Coronary artery (tissue), 2 donors: ENCODE measurements at regions not wholly inside any gene's neighbourhood (a gene's known extent, or its start where the extent isn't known, plus 50 kb on each side); places are given as distances from the start of the nearest gene placed in this dataset.

Source experiments
- DNase-seq: peaks from one replicate; pipeline ENCODE4 v3.0.0-alpha.2; 2017; ENCODE audit warnings: low spot score
- H3K27ac ChIP-seq, 2 donors: fragments of 200-600 bp; sonication (generic); one replicate each; pipeline ENCODE4 v1.5.1; 2016 to 2019
- H3K4me3 ChIP-seq: fragments of 200-600 bp; sonication (generic); 2 replicates; pipeline ENCODE4 v1.5.1; 2016; ENCODE audit warnings: mild to moderate bottlenecking, moderate library complexity
- TF ChIP-seq, protein P1 (sequence below): fragments of 200-600 bp; sonication (generic); IDR thresholded peaks from one replicate; pipeline ENCODE4 v1.5.1; 2019; ENCODE audit warnings: antibody characterized with exemption

DNA sequence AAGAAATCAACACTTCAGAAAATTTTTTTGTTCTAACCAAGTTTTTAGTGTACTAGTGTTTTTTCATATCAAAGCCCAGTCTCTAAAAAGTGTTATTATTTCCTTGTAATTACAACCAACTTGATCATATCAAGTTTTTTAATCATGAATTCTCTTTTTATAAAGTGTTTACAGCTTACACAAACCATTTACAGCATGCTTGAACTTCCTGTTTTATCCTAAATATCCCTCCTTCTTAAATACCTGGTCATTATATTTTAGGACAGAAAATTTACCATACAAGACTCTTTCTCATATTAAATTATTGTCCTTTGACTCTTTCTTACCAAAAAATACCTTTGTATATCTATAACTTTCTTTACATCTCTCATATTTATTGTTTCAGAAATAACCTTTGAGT is 89.4 kb upstream of the NPY2R start:
- TF ChIP-seq, protein P1, sequence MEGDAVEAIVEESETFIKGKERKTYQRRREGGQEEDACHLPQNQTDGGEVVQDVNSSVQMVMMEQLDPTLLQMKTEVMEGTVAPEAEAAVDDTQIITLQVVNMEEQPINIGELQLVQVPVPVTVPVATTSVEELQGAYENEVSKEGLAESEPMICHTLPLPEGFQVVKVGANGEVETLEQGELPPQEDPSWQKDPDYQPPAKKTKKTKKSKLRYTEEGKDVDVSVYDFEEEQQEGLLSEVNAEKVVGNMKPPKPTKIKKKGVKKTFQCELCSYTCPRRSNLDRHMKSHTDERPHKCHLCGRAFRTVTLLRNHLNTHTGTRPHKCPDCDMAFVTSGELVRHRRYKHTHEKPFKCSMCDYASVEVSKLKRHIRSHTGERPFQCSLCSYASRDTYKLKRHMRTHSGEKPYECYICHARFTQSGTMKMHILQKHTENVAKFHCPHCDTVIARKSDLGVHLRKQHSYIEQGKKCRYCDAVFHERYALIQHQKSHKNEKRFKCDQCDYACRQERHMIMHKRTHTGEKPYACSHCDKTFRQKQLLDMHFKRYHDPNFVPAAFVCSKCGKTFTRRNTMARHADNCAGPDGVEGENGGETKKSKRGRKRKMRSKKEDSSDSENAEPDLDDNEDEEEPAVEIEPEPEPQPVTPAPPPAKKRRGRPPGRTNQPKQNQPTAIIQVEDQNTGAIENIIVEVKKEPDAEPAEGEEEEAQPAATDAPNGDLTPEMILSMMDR = no peak
- H3K27ac ChIP-seq = no peak overlapping the region
- DNase-seq = no peak
- no peak overlapping the region for H3K4me3 ChIP-seq

DNA sequence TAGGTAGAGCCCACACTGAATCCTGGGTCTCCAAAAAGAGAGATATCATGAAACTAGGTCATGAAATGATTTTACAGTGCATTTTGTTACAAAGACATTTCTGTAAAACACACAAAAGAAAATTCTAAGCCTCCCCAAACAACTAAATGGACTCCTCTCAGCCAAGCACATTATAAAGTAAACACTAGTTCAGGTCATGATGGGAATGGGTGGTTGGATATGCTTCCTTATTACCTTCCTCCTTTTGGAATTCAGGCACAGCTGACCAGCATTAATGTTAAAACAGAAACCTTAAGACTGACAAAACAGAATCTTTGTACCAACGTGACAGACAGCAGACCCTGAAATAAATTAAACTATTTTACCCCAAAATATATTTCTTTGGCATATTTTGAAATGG is 87.9 kb upstream of the NPY2R start:
- no peak overlapping the region for H3K27ac ChIP-seq
- no peak overlapping the region for H3K4me3 ChIP-seq
- TF ChIP-seq, protein P1 = no peak
- no peak for DNase-seq

DNA sequence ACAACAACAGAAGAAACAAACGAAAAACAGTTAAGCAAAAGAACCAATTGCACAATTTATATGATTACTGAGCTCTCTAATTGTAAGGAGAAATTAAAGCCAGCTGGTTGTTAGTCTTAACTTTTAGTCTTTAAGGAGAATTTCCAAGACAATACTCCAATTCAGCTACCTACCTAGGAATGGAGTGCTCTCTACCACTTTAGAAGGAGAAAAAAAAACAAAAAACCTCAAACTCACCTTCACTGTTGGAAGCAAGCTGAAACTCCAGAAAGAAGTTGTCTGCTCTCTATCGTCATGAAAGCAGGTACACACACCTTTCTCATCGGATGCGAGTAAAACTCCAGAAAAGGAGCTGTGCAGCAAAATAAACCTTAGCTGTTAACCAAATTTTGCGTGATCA is 86.1 kb upstream of the NPY2R start:
- TF ChIP-seq, protein P1 = no peak
- no peak for DNase-seq
- no peak overlapping the region for H3K4me3 ChIP-seq
- H3K27ac ChIP-seq = no peak overlapping the region

DNA sequence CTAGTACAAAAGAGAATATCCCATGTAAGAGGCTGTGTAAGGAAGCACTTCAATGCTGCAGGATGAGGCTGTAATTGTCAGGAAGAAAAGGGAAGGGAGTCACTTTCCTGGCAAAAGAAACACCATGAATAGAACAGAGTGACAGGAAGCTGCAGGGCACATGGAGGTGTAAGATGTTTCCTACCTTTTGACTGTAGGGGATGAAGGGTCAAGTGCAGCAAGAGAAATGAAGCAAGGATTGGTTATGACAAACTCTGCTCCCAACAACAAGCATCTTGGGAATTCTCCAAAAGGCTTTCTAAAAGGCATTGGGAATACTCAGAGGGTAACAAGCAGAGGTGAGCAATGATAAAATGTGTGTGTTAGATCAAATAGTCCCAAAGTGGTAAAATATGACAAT is 74.3 kb upstream of the NPY2R start:
- H3K27ac ChIP-seq = no peak overlapping the region
- H3K4me3 ChIP-seq = no peak overlapping the region
- DNase-seq = no peak
- TF ChIP-seq, protein P1 = no peak

DNA sequence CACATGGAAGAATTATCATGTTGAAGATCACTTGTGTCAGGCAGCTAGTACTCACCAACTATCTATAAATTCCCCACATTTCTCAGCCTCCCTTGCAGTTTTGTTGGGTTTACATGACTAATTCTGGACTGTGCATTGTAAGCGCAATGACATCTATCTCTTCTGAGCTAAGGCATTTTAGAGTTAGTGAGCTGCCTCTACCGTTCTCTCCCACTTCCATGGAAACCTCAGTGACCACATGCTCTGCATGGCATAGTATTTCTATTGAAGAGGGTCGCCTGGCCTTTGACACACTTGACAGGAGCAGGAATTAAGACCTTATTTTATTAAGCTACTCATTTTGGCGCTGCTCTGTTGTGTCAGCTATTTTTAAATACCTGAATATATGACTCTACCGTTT is 67.5 kb upstream of the NPY2R start:
- H3K27ac ChIP-seq = no peak overlapping the region
- no peak for DNase-seq
- H3K4me3 ChIP-seq = no peak overlapping the region
- TF ChIP-seq, protein P1 = no peak

DNA sequence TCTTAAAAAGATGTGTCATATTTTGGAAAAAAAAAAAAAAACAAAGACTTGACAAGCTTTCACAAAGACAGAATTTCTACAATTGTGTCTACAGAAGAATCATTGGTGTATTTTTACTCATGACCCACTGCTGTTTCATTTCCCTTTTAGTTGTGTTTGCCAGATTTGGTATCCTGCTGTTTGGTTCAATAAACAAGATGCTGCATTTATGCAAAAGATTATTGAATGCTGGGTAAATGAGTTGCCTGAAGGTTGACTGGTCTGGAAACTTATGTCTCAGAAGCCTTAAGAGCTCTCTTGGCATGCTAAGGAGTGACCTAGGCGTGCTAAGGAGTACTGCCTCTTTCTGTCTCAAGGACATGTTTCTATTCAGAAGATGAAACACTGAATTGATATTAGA is 64.9 kb upstream of the NPY2R start:
- Histone ChIP-seq H3K27ac (no peak overlapping the region), H3K4me3 (no peak overlapping the region)
- TF ChIP-seq, protein P1 = no peak
- DNase-seq = no peak
